OCI-LY3 (cell line): ENCODE measurements at regions not wholly inside any gene's neighbourhood (a gene's known extent, or its start where the extent isn't known, plus 50 kb on each side); places are given as distances from the start of the nearest gene placed in this dataset.

Source experiments
- H2AFZ ChIP-seq: fragments of 200-600, 300-600 bp; shearing (Covaris generic); 2 replicates; pipeline ENCODE4 v1.6.0; 2014; ENCODE audit warnings: antibody characterized with exemption, low read depth, low read length
- H3K27ac ChIP-seq: fragments of 200-600, 300-600 bp; sonication (generic); 2 replicates; pipeline ENCODE4 v1.5.1; 2014; ENCODE audit warnings: mild to moderate bottlenecking, low read length, moderate library complexity, mixed read lengths
- H3K27me3 ChIP-seq: fragments of 200-600, 300-600 bp; sonication (generic); 2 replicates; pipeline ENCODE4 v1.6.1; 2014; ENCODE audit warnings: low read depth, low read length, mixed read lengths
- H3K36me3 ChIP-seq: fragments of 200-600, 300-600 bp; sonication (generic); replicated peaks from 2 replicates; pipeline ENCODE3; 2014; ENCODE audit warnings: low read depth, low read length, mixed read lengths
- H3K4me1 ChIP-seq: fragments of 300-600, 200-600 bp; sonication (generic); 2 replicates; pipeline ENCODE4 v1.6.1; 2014; ENCODE audit warnings: low read length, mixed read lengths
- H3K4me2 ChIP-seq: fragments of 200-600, 300-600 bp; sonication (generic); 2 replicates; pipeline ENCODE4 v1.6.1; 2014; ENCODE audit warnings: low read length, mixed read lengths
- H3K4me3 ChIP-seq: fragments of 300-600, 200-600 bp; sonication (generic); 2 replicates; pipeline ENCODE4 v1.5.1; 2014; ENCODE audit warnings: antibody characterized with exemption, mild to moderate bottlenecking, low read length, moderate library complexity
- H3K79me2 ChIP-seq: fragments of 300-600, 200-600 bp; shearing (Covaris generic); 2 replicates; pipeline ENCODE4 v1.6.1; 2014; ENCODE audit warnings: mild to moderate bottlenecking, low read length, mixed read lengths
- H3K9ac ChIP-seq: fragments of 300-600, 200-600 bp; shearing (Covaris generic); 2 replicates; pipeline ENCODE4 v1.6.0; 2014; ENCODE audit warnings: mild to moderate bottlenecking, low read length, moderate library complexity
- H3K9me3 ChIP-seq: fragments of 200-600, 300-600 bp; shearing (Covaris generic); 2 replicates; pipeline ENCODE4 v1.6.1; 2014; ENCODE audit warnings: low read length, mixed read lengths; ENCODE audit not compliant: insufficient read depth
- H4K20me1 ChIP-seq: fragments of 200-600, 300-600 bp; sonication (generic); 2 replicates; pipeline ENCODE4 v1.6.1; 2016; ENCODE audit warnings: low read length, mixed read lengths; ENCODE audit not compliant: insufficient read depth
- EZH2phosphoT487 ChIP-seq: fragments of 200-600 bp; shearing (Covaris generic); IDR thresholded peaks from 2 replicates; pipeline ENCODE4 v1.6.1; 2018; ENCODE audit warnings: antibody characterized with exemption, mixed run types, low read depth
- TF ChIP-seq, protein P1 (sequence below): fragments of 200-600, 300-600 bp; sonication (generic); IDR thresholded peaks from 2 replicates; pipeline ENCODE4 v1.5.1; 2014; ENCODE audit warnings: antibody characterized with exemption, low read length, low read depth

DNA sequence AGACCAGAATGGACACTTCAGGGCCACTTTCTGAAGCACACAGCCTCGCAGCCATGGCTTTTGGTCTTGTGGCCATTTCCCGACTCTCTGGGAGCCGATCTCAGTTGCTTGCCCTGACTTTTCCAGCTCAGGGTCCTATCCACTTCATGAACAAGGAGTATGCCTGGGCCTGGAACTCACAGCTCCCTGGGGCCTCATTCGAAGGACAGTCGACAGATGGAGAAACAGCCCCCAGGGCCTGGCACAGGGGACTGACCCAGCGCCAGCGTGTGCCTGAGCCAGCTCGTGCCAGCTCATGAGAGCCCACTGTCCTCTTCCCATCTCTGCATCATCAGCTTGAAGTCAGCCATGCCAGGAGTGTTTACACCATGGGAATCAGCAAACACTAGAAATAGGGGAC is 134.6 kb upstream of the GPC1 start:
- Histone ChIP-seq H2AFZ (no peak overlapping the region), H3K4me2 (no peak overlapping the region), H3K9ac (no peak overlapping the region), H3K4me3 (no peak overlapping the region), H3K27ac (no peak overlapping the region), H3K27me3 (no peaks in the 10 kb centered on the region), H4K20me1 (no peaks in the 10 kb centered on the region), H3K36me3 (no peaks in the 10 kb centered on the region), H3K9me3 (no peaks in the 10 kb centered on the region), H3K79me2 (no peaks in the 10 kb centered on the region), H3K4me1 (no peaks in the 10 kb centered on the region)
- TF ChIP-seq EZH2phosphoT487, result no peak

DNA sequence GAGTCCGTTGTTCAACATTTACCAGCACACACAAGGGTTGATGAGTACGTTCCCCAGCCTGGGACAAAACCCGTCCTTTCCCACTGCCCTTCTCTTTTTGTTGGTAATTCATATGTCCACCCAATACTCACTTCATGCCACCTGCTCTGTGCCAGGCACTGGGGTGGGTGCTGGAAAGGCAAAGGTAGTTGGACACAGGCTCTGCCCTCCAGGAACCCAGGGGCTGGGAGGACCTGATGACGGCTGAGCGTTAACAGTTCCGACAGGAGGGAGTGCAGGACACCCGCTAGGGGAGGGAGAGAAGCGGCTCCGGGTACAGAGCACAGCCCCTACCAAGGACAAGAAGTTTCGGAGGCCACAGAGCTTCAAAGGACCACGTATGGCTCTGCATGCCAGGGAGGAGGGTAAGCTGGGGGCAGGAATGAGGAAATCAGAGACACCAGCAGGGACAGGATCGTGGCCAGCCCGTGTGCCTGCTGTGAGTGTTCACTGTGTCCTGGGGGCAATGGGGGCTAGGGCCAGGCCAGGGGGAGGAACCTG is 134.1 kb upstream of the GPC1 start:
- Histone ChIP-seq H3K4me3 (no peak overlapping the region), H3K27me3 (no peaks in the 10 kb centered on the region), H4K20me1 (no peaks in the 10 kb centered on the region)

DNA sequence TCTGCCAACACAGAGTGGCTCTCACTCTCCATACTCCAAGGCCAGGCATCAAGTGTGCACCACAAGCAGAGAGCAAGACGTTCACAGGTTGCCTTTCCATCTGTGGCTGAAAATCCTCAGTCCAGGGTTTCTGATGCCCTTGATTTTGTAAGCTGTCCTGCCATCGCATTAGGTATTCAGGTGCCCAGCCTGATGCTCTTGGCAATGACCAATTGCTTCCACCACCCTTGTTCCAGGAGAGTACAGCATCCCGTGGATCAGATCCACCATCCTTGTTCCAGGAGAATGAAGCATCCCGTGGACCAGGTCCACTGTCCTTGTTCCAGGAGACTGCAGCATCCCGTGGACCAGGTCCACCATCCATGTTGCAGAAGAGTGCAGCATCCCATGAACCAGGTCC is 133.4 kb upstream of the GPC1 start:
- Histone ChIP-seq H2AFZ (no peak overlapping the region), H3K79me2 (no peaks in the 10 kb centered on the region), H3K27ac (no peak overlapping the region), H4K20me1 (no peaks in the 10 kb centered on the region), H3K36me3 (no peaks in the 10 kb centered on the region), H3K9me3 (no peaks in the 10 kb centered on the region), H3K4me2 (no peak overlapping the region), H3K4me1 (no peaks in the 10 kb centered on the region), H3K27me3 (no peaks in the 10 kb centered on the region), H3K4me3 (no peak overlapping the region), H3K9ac (no peak overlapping the region)
- TF ChIP-seq, protein P1, sequence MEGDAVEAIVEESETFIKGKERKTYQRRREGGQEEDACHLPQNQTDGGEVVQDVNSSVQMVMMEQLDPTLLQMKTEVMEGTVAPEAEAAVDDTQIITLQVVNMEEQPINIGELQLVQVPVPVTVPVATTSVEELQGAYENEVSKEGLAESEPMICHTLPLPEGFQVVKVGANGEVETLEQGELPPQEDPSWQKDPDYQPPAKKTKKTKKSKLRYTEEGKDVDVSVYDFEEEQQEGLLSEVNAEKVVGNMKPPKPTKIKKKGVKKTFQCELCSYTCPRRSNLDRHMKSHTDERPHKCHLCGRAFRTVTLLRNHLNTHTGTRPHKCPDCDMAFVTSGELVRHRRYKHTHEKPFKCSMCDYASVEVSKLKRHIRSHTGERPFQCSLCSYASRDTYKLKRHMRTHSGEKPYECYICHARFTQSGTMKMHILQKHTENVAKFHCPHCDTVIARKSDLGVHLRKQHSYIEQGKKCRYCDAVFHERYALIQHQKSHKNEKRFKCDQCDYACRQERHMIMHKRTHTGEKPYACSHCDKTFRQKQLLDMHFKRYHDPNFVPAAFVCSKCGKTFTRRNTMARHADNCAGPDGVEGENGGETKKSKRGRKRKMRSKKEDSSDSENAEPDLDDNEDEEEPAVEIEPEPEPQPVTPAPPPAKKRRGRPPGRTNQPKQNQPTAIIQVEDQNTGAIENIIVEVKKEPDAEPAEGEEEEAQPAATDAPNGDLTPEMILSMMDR, result no peak
- TF ChIP-seq EZH2phosphoT487, result no peak

More for the DNA sequence above, 134.1 kb upstream of the GPC1 start:
- TF ChIP-seq EZH2phosphoT487, result no peak
- TF ChIP-seq, protein P1, result no peak
- no peak overlapping the region for H3K4me2 ChIP-seq
- no peak overlapping the region for H3K9ac ChIP-seq
- H3K79me2 ChIP-seq, result no peaks in the 10 kb centered on the region
- no peaks in the 10 kb centered on the region for H3K36me3 ChIP-seq
- H3K27ac ChIP-seq, result no peak overlapping the region
- no peaks in the 10 kb centered on the region for H3K9me3 ChIP-seq
- H3K4me1 ChIP-seq, result no peaks in the 10 kb centered on the region
- no peak overlapping the region for H2AFZ ChIP-seq

DNA sequence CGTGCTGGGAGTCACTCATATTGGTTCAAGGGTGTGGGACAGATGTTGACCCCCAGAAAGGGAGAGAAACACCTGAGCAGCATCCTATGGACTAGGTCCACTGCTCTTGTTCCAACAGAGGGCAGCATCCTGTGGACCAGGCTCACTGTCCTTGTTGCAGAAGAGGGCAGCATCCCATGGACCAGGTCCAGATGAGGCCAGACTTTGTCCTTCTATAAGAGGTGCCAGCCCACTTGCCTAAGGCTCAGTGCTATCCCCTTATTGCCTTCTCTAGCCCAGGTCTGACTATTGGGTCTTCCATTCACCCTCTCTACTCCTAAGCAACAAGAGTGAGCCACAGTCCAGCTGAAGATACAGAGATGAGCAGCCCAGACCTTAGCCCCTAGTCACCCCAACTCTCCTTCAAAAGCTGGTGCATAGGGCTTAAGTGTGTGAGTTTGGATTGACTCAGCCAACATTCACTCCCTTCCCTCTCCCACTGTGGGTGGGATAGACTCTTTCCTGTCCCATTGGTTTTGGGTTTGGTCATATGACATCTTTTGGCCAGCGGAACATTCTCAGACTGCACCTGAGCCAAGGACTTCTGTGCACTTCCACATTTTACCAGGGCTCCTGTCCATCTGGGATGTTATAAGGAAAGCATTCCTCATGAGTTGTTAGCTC is 132.4 kb upstream of the GPC1 start:
- H3K27me3 ChIP-seq, result no peaks in the 10 kb centered on the region
- no peak overlapping the region for H3K27ac ChIP-seq
- H4K20me1 ChIP-seq, result no peaks in the 10 kb centered on the region
- no peak overlapping the region for H2AFZ ChIP-seq
- H3K9me3 ChIP-seq, result no peaks in the 10 kb centered on the region
- H3K9ac ChIP-seq, result no peak overlapping the region
- H3K36me3 ChIP-seq, result no peaks in the 10 kb centered on the region
- H3K4me3 ChIP-seq, result no peak overlapping the region
- no peaks in the 10 kb centered on the region for H3K79me2 ChIP-seq
- H3K4me2 ChIP-seq, result no peak overlapping the region
- TF ChIP-seq, protein P1, result no peak
- no peak for TF ChIP-seq EZH2phosphoT487
- no peaks in the 10 kb centered on the region for H3K4me1 ChIP-seq
